RWPE2 (cell line): ENCODE measurements at regions not wholly inside any gene's neighbourhood (a gene's known extent, or its start where the extent isn't known, plus 50 kb on each side); places are given as distances from the start of the nearest gene placed in this dataset.

Experiments used
- ATAC-seq: fragments of 200-7000 bp; cut with Tn5 transposase; 3 replicates; pipeline ENCODE4 v1.9.1; 2021; ENCODE audit warnings: low read depth
- DNase-seq: peaks from one replicate; pipeline ENCODE4 v3.0.0-alpha.2; 2020; ENCODE audit warnings: low spot score
- H3K27ac ChIP-seq: fragments of 450-650 bp; 2 replicates; pipeline ENCODE4 v1.5.1; 2017; ENCODE audit warnings: mild to moderate bottlenecking; ENCODE audit not compliant: poor library complexity, severe bottlenecking
- H3K27me3 ChIP-seq: fragments of 250-450 bp; sonication (Bioruptor Pico); 2 replicates; pipeline ENCODE4 v1.5.1; 2021; ENCODE audit warnings: mild to moderate bottlenecking, moderate library complexity; ENCODE audit not compliant: insufficient read depth, poor library complexity, severe bottlenecking
- H3K36me3 ChIP-seq: fragments of 250-450 bp; sonication (Bioruptor Pico); 2 replicates; pipeline ENCODE4 v1.5.1; 2020; ENCODE audit warnings: low read depth, mild to moderate bottlenecking, moderate library complexity
- H3K4me1 ChIP-seq: fragments of 250-450 bp; sonication (Bioruptor Pico); 2 replicates; pipeline ENCODE4 v1.5.1; 2021; ENCODE audit warnings: mild to moderate bottlenecking, moderate library complexity; ENCODE audit not compliant: insufficient read depth, poor library complexity, severe bottlenecking
- H3K4me3 ChIP-seq: fragments of 250-450 bp; sonication (Bioruptor Pico); 2 replicates; pipeline ENCODE4 v1.5.1; 2021; ENCODE audit warnings: mild to moderate bottlenecking, moderate library complexity; ENCODE audit not compliant: severe bottlenecking
- H3K9me3 ChIP-seq: fragments of 250-450 bp; sonication (Bioruptor Pico); 2 replicates; pipeline ENCODE4 v1.5.1; 2021; ENCODE audit warnings: mild to moderate bottlenecking, moderate library complexity; ENCODE audit not compliant: severe bottlenecking
- TF ChIP-seq, protein P1 (sequence below): fragments of 450-650 bp; IDR thresholded peaks from one replicate; pipeline ENCODE4 v1.5.1; 2017; ENCODE audit warnings: mild to moderate bottlenecking, moderate library complexity; ENCODE audit not compliant: poor library complexity, severe bottlenecking

DNA sequence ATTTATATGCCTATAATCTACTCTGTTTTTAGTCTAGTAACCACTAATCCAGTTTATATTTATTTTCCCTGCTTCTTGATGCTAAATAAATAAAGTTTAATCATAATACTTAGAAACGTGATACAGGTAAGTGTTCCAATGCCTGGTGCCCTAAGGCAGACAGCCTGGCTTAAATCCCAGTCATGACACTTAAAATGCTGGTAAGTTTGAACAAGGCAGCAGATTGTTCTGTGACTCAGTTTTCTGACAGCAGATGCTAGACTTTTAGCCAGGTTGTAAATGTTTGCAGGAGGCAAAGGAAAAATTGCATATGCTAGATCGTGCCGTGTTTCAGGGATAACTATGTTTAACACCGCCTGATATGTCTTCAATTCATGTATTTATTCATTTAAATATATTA is 2661.6 kb downstream of the PCDH7 start:
- Histone ChIP-seq H3K27me3 (no peaks in the 10 kb centered on the region), H3K4me1 (no peaks in the 10 kb centered on the region), H3K4me3 (no peak overlapping the region), H3K9me3 (no peaks in the 10 kb centered on the region), H3K27ac (no peak overlapping the region), H3K36me3 (no peaks in the 10 kb centered on the region)
- DNase-seq (no peak), ATAC-seq (peak; percentile 38; the same call in 1 of the 3 replicates)
- TF ChIP-seq, protein P1, sequence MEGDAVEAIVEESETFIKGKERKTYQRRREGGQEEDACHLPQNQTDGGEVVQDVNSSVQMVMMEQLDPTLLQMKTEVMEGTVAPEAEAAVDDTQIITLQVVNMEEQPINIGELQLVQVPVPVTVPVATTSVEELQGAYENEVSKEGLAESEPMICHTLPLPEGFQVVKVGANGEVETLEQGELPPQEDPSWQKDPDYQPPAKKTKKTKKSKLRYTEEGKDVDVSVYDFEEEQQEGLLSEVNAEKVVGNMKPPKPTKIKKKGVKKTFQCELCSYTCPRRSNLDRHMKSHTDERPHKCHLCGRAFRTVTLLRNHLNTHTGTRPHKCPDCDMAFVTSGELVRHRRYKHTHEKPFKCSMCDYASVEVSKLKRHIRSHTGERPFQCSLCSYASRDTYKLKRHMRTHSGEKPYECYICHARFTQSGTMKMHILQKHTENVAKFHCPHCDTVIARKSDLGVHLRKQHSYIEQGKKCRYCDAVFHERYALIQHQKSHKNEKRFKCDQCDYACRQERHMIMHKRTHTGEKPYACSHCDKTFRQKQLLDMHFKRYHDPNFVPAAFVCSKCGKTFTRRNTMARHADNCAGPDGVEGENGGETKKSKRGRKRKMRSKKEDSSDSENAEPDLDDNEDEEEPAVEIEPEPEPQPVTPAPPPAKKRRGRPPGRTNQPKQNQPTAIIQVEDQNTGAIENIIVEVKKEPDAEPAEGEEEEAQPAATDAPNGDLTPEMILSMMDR: no peak

DNA sequence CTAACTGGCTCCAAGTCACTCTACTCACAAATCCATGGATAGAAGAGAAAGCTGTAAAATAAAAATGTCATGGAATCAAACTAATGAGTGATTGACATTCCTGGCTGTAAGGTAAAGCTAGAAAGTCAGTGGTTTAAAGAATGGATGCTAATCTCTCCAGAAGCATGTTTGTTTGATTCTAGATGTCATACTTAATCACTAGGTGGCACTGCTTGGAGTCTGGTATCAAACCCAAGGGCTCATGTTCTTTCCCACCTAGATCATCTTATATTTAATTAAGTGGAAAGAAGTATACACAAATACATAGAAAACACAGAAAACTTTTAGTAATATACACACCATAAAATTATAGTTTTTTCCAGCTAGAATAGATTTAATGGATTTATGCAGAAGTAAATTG is 2666.6 kb downstream of the PCDH7 start:
- Histone ChIP-seq H3K4me3 (no peak overlapping the region), H3K4me1 (no peaks in the 10 kb centered on the region), H3K9me3 (no peaks in the 10 kb centered on the region), H3K27ac (no peak overlapping the region), H3K27me3 (no peaks in the 10 kb centered on the region), H3K36me3 (no peaks in the 10 kb centered on the region)
- TF ChIP-seq, protein P1: peak; percentile 46
- ATAC-seq (no peak), DNase-seq (no peak)

GRCh38 chr4:33390976-33391375 is 2670.8 kb downstream of the PCDH7 start:
- Histone ChIP-seq H3K9me3 (no peaks in the 10 kb centered on the region), H3K4me1 (no peaks in the 10 kb centered on the region), H3K36me3 (no peaks in the 10 kb centered on the region), H3K4me3 (no peak overlapping the region), H3K27ac (no peak overlapping the region), H3K27me3 (no peaks in the 10 kb centered on the region)
- ATAC-seq (no peak), DNase-seq (no peak)
- TF ChIP-seq, protein P1: no peak

DNA sequence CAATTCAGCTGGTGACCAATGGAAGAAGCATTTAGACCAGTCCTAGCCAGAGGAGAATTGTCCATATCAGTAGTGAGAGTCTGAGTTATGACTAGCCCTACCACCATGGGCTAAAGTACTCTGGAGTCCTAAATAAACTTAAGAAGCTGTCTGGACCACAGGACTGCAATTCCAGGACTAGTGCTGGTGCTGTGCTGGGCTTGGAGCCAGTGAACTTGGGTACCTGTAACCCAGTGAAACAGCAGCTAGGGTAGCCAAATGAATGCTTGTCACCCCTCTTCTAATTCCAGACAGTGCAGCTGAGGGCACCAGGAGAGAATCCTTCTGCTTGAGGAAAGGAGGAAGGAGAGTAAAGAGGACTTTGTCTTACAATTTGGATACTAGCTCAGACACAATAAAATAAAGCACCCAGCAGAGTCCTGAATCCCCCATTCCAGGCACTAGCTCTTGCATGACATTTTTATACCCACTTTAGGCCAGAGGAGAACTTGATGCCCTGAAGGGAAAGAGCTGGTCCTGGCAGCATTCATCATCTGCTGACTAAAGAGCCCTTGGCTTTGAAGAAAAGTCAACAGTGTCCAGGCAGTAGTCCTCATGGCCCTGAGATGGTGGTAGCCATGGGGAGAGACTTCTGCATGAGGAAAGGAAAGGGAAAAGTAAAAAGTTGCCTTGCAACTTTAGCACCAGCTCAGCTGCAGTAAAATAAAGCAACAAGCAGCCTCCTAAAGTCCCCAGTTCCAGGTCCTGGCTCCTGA is 2675.7 kb downstream of the PCDH7 start:
- Histone ChIP-seq H3K4me3 (no peak overlapping the region), H3K27ac (no peak overlapping the region), H3K36me3 (no peaks in the 10 kb centered on the region), H3K27me3 (no peaks in the 10 kb centered on the region), H3K4me1 (no peaks in the 10 kb centered on the region), H3K9me3 (no peaks in the 10 kb centered on the region)
- ATAC-seq: no peak; the same call in 2 of the 3 replicates
- no peak for DNase-seq
- TF ChIP-seq, protein P1: no peak

DNA sequence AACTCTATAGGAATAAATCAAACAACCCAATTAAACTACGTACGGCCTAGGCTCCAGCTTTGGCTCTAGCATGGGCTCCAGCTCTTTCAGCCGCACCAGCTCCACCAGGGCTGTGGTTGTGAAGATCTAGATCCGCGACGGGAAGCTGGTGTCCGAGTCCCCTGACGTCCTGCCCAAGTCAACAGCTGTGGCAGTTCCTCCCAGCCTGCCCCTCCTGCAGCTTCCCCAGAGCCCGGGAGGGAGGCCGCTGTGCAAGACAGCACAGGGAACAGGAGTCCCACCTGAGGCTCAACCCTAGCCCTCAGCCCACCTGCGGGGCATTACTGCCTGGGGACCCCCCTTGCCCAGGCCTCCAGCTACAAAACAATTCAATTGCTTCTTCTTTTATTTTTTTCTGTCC is 2680.3 kb downstream of the PCDH7 start:
- DNase-seq: peak; percentile 27
- Histone ChIP-seq H3K4me1 (no peaks in the 10 kb centered on the region), H3K27me3 (no peaks in the 10 kb centered on the region), H3K4me3 (no peak overlapping the region), H3K9me3 (no peaks in the 10 kb centered on the region), H3K36me3 (no peaks in the 10 kb centered on the region), H3K27ac (no peak overlapping the region)
- no peak for ATAC-seq
- TF ChIP-seq, protein P1: no peak
